GM23338 (cell line): ENCODE measurements at regions not wholly inside any gene's neighbourhood (a gene's known extent, or its start where the extent isn't known, plus 50 kb on each side); places are given as distances from the start of the nearest gene placed in this dataset.

Source experiments
- ATAC-seq: fragments of 200-7000 bp; cut with Tn5 transposase; 3 replicates; pipeline ENCODE4 v1.9.1; 2020
- DNase-seq: peaks from one replicate; pipeline ENCODE4 v3.0.0-alpha.2; 2015; ENCODE audit warnings: low spot score
- H2AFZ ChIP-seq: fragments of 200-600 bp; sonication (generic); 2 replicates; pipeline ENCODE4 v1.8.0; 2016; ENCODE audit warnings: antibody characterized with exemption, mild to moderate bottlenecking, moderate library complexity
- H3F3A ChIP-seq: fragments of 200-600 bp; sonication (generic); replicated peaks from 2 replicates; pipeline ENCODE4 v1.8.0; 2017; ENCODE audit warnings: antibody characterized with exemption, mixed run types, low read depth
- H3K27ac ChIP-seq: fragments of 200-600 bp; sonication (generic); 2 replicates; pipeline ENCODE4 v1.6.1; 2016; ENCODE audit warnings: low read depth
- H3K27me3 ChIP-seq: fragments of 200-600 bp; sonication (generic); 2 replicates; pipeline ENCODE4 v1.8.0; 2016; ENCODE audit warnings: mild to moderate bottlenecking, mixed run types, moderate library complexity; ENCODE audit not compliant: insufficient read depth
- H3K36me3 ChIP-seq: fragments of 200-600 bp; sonication (generic); 2 replicates; pipeline ENCODE4 v1.8.0; 2016; ENCODE audit warnings: mild to moderate bottlenecking; ENCODE audit not compliant: insufficient read depth
- H3K4me1 ChIP-seq: fragments of 200-600 bp; sonication (generic); 2 replicates; pipeline ENCODE4 v1.8.0; 2016; ENCODE audit warnings: mild to moderate bottlenecking, moderate library complexity; ENCODE audit not compliant: insufficient read depth
- H3K4me2 ChIP-seq: fragments of 200-600 bp; sonication (generic); 2 replicates; pipeline ENCODE4 v1.7.1; 2017; ENCODE audit warnings: mixed run types
- H3K4me3 ChIP-seq: fragments of 200-600 bp; sonication (generic); 2 replicates; pipeline ENCODE4 v1.6.1; 2016; ENCODE audit warnings: mixed run types
- H3K79me2 ChIP-seq: fragments of 200-600 bp; sonication (generic); replicated peaks from 2 replicates; pipeline ENCODE4 v1.8.0; 2017; ENCODE audit warnings: mild to moderate bottlenecking; ENCODE audit not compliant: insufficient read depth
- H3K9me2 ChIP-seq: fragments of 200-600 bp; sonication (generic); 2 replicates; pipeline ENCODE4 v1.8.0; 2017; ENCODE audit not compliant: insufficient read depth
- H4K20me1 ChIP-seq: fragments of 200-600 bp; sonication (generic); replicated peaks from 2 replicates; pipeline ENCODE4 v1.8.0; 2017; ENCODE audit warnings: mild to moderate bottlenecking; ENCODE audit not compliant: insufficient read depth
- H3K27ac Mint-ChIP-seq: 2 replicates; pipeline ENCODE4 v1.8.0; 2020; ENCODE audit warnings: inconsistent platforms, mild to moderate bottlenecking, moderate library complexity, mixed read lengths
- H3K27me3 Mint-ChIP-seq: 3 replicates; pipeline ENCODE4 v1.8.0; 2022; ENCODE audit warnings: low read depth, mild to moderate bottlenecking, moderate library complexity, mixed read lengths, inconsistent platforms; ENCODE audit not compliant: insufficient read depth, poor library complexity
- H3K36me3 Mint-ChIP-seq: 3 replicates; pipeline ENCODE4 v1.8.0; 2021; ENCODE audit warnings: low read depth, mild to moderate bottlenecking, inconsistent platforms, moderate library complexity, mixed read lengths
- H3K4me1 Mint-ChIP-seq: 3 replicates; pipeline ENCODE4 v1.8.0; 2020; ENCODE audit warnings: mild to moderate bottlenecking, inconsistent platforms, mixed read lengths
- H3K4me3 Mint-ChIP-seq: 3 replicates; pipeline ENCODE4 v1.8.0; 2021; ENCODE audit warnings: moderate library complexity, mild to moderate bottlenecking, inconsistent platforms, mixed read lengths
- H3K9me3 Mint-ChIP-seq: 3 replicates; pipeline ENCODE4 v1.8.0; 2020; ENCODE audit warnings: moderate library complexity, mild to moderate bottlenecking, inconsistent platforms, mixed read lengths
- CREB1 ChIP-seq: fragments of 250-450 bp; sonication (Bioruptor Pico); IDR thresholded peaks from 2 replicates; pipeline ENCODE4 v1.5.0; 2020; ENCODE audit warnings: low read depth, mild to moderate bottlenecking, moderate library complexity
- EZH2 ChIP-seq: fragments of 200-600 bp; sonication (generic); IDR thresholded peaks from one replicate; pipeline ENCODE4 v1.8.0; 2017; ENCODE audit warnings: antibody characterized with exemption, mild to moderate bottlenecking, low read depth; ENCODE audit not compliant: unreplicated experiment
- EZH2phosphoT487 ChIP-seq: fragments of 200-600 bp; sonication (generic); IDR thresholded peaks from one replicate; pipeline ENCODE4 v1.8.1; 2018; ENCODE audit warnings: antibody characterized with exemption; ENCODE audit not compliant: unreplicated experiment
- JUNB ChIP-seq: IDR thresholded peaks from one replicate; pipeline ENCODE4 v1.6.1; 2016; ENCODE audit warnings: antibody characterized with exemption; ENCODE audit not compliant: unreplicated experiment
- NANOG ChIP-seq: IDR thresholded peaks from 2 replicates; pipeline ENCODE4 v1.6.1; 2016; ENCODE audit warnings: antibody characterized with exemption, borderline replicate concordance
- POLR2AphosphoS5 ChIP-seq: IDR thresholded peaks from 2 replicates; pipeline ENCODE4 v1.6.1; 2016; ENCODE audit warnings: antibody characterized with exemption, low read depth
- STAT1 ChIP-seq: IDR thresholded peaks from one replicate; pipeline ENCODE4 v1.6.1; 2016; ENCODE audit warnings: antibody characterized with exemption; ENCODE audit not compliant: unreplicated experiment
- ZNF114 ChIP-seq: fragments of 250-450 bp; sonication (Bioruptor Pico); IDR thresholded peaks from 2 replicates; pipeline ENCODE4 v1.5.0; 2020; ENCODE audit warnings: mild to moderate bottlenecking, moderate library complexity
- ZNF331 ChIP-seq: fragments of 250-450 bp; sonication (Bioruptor Pico); IDR thresholded peaks from 2 replicates; pipeline ENCODE4 v1.5.0; 2020; ENCODE audit warnings: low read depth, mild to moderate bottlenecking, moderate library complexity
- TF ChIP-seq, protein P1 (sequence below): IDR thresholded peaks from one replicate; pipeline ENCODE4 v1.6.1; 2018; ENCODE audit warnings: antibody characterized with exemption; ENCODE audit not compliant: unreplicated experiment
- TF ChIP-seq, protein P2 (sequence below), 2 experiments: fragments of 200-600 bp in 1 of 2; sonication (generic) in 1 of 2; conservative IDR thresholded peaks; 2 replicates each; pipeline versions ENCODE4 v1.5.1 to v1.6.1; 2016 to 2017; ENCODE audit warnings: antibody characterized with exemption in 2 of 2, low read depth in 2 of 2, mild to moderate bottlenecking in 2 of 2, moderate library complexity in 1 of 2
- TF ChIP-seq, protein P3 (sequence below): IDR thresholded peaks from 2 replicates; pipeline ENCODE4 v1.6.1; 2016; ENCODE audit warnings: antibody characterized with exemption

DNA sequence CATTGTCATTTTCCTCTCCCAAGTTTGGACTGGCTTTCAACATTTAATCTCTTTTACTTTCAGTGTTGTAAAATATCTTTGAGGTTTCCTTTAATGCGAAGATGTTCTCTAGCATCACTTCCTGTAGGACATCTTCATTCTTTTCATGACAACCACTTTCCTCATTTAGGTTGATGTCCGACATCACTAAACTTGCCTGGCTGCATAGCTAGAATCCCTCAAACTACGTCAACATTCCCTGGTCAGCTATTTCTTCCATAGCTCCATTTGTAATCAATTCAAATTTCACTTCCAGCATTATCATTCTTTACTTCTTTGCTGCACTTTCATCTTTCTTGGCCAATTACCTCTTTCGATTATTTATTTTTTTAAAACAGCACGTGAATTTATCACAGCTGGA lies 198.6 kb upstream of the EMCN start:
- no peak overlapping the region for H3K4me2 ChIP-seq
- ATAC-seq, result no peak
- TF ChIP-seq ZNF331 (CRISPR knock-in tag) (no peak), JUNB (no peak), NANOG (no peak), EZH2 (no peak), STAT1 (no peak), CREB1 (CRISPR knock-in tag) (no peak)
- TF ChIP-seq, protein P1, sequence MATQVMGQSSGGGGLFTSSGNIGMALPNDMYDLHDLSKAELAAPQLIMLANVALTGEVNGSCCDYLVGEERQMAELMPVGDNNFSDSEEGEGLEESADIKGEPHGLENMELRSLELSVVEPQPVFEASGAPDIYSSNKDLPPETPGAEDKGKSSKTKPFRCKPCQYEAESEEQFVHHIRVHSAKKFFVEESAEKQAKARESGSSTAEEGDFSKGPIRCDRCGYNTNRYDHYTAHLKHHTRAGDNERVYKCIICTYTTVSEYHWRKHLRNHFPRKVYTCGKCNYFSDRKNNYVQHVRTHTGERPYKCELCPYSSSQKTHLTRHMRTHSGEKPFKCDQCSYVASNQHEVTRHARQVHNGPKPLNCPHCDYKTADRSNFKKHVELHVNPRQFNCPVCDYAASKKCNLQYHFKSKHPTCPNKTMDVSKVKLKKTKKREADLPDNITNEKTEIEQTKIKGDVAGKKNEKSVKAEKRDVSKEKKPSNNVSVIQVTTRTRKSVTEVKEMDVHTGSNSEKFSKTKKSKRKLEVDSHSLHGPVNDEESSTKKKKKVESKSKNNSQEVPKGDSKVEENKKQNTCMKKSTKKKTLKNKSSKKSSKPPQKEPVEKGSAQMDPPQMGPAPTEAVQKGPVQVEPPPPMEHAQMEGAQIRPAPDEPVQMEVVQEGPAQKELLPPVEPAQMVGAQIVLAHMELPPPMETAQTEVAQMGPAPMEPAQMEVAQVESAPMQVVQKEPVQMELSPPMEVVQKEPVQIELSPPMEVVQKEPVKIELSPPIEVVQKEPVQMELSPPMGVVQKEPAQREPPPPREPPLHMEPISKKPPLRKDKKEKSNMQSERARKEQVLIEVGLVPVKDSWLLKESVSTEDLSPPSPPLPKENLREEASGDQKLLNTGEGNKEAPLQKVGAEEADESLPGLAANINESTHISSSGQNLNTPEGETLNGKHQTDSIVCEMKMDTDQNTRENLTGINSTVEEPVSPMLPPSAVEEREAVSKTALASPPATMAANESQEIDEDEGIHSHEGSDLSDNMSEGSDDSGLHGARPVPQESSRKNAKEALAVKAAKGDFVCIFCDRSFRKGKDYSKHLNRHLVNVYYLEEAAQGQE, result no peak
- TF ChIP-seq, protein P2, sequence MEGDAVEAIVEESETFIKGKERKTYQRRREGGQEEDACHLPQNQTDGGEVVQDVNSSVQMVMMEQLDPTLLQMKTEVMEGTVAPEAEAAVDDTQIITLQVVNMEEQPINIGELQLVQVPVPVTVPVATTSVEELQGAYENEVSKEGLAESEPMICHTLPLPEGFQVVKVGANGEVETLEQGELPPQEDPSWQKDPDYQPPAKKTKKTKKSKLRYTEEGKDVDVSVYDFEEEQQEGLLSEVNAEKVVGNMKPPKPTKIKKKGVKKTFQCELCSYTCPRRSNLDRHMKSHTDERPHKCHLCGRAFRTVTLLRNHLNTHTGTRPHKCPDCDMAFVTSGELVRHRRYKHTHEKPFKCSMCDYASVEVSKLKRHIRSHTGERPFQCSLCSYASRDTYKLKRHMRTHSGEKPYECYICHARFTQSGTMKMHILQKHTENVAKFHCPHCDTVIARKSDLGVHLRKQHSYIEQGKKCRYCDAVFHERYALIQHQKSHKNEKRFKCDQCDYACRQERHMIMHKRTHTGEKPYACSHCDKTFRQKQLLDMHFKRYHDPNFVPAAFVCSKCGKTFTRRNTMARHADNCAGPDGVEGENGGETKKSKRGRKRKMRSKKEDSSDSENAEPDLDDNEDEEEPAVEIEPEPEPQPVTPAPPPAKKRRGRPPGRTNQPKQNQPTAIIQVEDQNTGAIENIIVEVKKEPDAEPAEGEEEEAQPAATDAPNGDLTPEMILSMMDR (conservative IDR thresholded peaks at IDR 0.05; ENCODE audit: low read depth in 2 of 2), result no peak
- H3K27ac Mint-ChIP-seq, result no peak overlapping the region
- no peak overlapping the region for H3K4me3 Mint-ChIP-seq
- H3K4me1 ChIP-seq, result no peaks in the 10 kb centered on the region
- H4K20me1 ChIP-seq, result no peaks in the 10 kb centered on the region
- peaks cover 6% of the 10 kb centered on the region; the same call in 1 of the 2 replicates for H3K36me3 ChIP-seq
- no peaks in the 10 kb centered on the region for H3F3A ChIP-seq
- no peaks in the 10 kb centered on the region for H3K9me2 ChIP-seq
- no peak for DNase-seq
- H3K9me3 Mint-ChIP-seq, result 0 out of 3 replicates have a peak, but pooled peaks cover 3% of the 10 kb centered on the region
- H3K27me3 Mint-ChIP-seq, result no peaks in the 10 kb centered on the region
- no peaks in the 10 kb centered on the region for H3K36me3 Mint-ChIP-seq
- H3K79me2 ChIP-seq, result no peaks in the 10 kb centered on the region
- H3K27ac ChIP-seq, result no peak overlapping the region
- H3K4me3 ChIP-seq, result no peak overlapping the region
- no peak overlapping the region for H2AFZ ChIP-seq
- H3K4me1 Mint-ChIP-seq, result no peaks in the 10 kb centered on the region
- no peaks in the 10 kb centered on the region for H3K27me3 ChIP-seq

DNA sequence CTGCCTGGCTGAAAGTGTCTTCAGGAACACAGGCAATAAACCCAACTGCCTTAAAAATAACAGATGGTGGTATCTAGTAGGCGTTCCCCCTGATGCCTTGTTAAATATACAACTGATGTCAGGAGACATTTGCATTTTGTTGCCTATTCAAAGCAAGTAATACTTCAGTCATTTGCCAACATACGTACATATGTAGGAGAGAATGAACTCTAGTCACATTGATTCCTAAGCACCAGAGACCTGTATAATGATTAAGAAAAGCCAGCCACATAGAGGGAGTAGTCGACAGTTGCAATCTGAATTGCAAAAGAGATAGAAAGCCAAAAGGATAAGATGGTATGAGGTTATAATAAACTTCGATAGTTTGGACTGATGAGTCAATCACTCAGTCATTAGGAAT lies 191.0 kb upstream of the EMCN start:
- DNase-seq (no peak), ATAC-seq (no peak)
- Histone ChIP-seq H4K20me1 (no peaks in the 10 kb centered on the region), H3K4me2 (no peak overlapping the region), H2AFZ (no peak overlapping the region), H3K4me1 (no peaks in the 10 kb centered on the region), H3K79me2 (no peaks in the 10 kb centered on the region), H3K9me2 (no peaks in the 10 kb centered on the region; the same call in 1 of the 2 replicates), H3F3A (no peaks in the 10 kb centered on the region), H3K4me3 (no peak overlapping the region), H3K36me3 (no peaks in the 10 kb centered on the region), H3K27me3 (no peaks in the 10 kb centered on the region), H3K27ac (no peak overlapping the region)
- Mint-ChIP-seq H3K4me3 (no peak overlapping the region), H3K9me3 (no peaks in the 10 kb centered on the region), H3K27me3 (peaks cover 1% of the 10 kb centered on the region), H3K36me3 (no peaks in the 10 kb centered on the region), H3K27ac (no peak overlapping the region), H3K4me1 (peaks cover 3% of the 10 kb centered on the region; the same call in 2 of the 3 replicates)
- TF ChIP-seq EZH2 (no peak), EZH2phosphoT487 (no peak), JUNB (no peak), POLR2AphosphoS5 (no peak), ZNF114 (CRISPR knock-in tag) (no peak), CREB1 (CRISPR knock-in tag) (no peak), STAT1 (no peak), NANOG (no peak)
- TF ChIP-seq, protein P3, sequence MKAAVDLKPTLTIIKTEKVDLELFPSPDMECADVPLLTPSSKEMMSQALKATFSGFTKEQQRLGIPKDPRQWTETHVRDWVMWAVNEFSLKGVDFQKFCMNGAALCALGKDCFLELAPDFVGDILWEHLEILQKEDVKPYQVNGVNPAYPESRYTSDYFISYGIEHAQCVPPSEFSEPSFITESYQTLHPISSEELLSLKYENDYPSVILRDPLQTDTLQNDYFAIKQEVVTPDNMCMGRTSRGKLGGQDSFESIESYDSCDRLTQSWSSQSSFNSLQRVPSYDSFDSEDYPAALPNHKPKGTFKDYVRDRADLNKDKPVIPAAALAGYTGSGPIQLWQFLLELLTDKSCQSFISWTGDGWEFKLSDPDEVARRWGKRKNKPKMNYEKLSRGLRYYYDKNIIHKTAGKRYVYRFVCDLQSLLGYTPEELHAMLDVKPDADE, result no peak
- TF ChIP-seq, protein P1, result no peak
- TF ChIP-seq, protein P2 (conservative IDR thresholded peaks at IDR 0.05; ENCODE audit: low read depth in 2 of 2), result no peak
